ENCODE measurements at regions not wholly inside any gene's neighbourhood (a gene's known extent, or its start where the extent isn't known, plus 50 kb on each side); places are given as distances from the start of the nearest gene placed in this dataset.
A peak's percentile ranks its signal among the peaks of the same experiment; 100 is the strongest.

DNA sequence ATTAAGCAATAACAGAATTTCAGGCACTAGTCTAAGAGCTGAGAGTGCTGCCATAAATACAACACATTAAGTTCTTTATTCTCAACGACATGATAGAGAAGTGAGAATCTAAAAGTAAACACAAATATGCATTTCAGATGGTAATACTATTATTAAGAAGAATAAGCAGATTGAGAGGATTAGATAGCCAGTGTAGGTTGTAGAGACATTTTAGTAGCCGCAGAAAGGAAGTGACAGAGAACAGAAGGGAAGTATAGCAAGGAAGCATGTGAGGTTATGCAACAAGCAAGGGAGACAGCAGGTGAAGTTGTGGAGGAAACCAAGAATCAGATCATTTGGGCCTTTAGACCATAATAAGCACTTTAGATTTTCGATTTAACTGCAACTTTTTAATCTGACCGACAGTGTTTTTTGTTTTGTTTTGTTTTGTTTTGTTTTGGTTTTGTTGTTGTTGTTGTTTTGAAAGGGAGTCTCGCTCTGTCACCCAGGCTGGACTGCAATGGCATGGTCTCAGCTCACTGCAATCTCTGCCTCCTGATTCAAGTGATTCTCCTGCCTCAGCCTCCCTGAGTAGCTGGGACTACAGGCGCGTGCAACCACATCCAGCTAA is 737.0 kb upstream of the ADGRB3 start:
- H3K36me3 ChIP-seq, result no peaks in the 10 kb centered on the region
- TF ChIP-seq Cebpa-rat (IDR thresholded peaks at IDR 0.05), result no peak
- H3K9ac ChIP-seq, result no peak overlapping the region
- peak overlapping the region in 9 of 11 experiments; percentile 17 to 56 (median 30); a peak in 15 of 22 replicates for H3K4me2 ChIP-seq
- H3K9me3 ChIP-seq (replicated peaks in 1 of 11), result peaks cover 0 to 15% (median 8%) of the 10 kb centered on the region in 11 experiments; a peak in 16 of 22 replicates
- H3K4me1 ChIP-seq, result peaks cover 0 to 25% (median 14%) of the 10 kb centered on the region in 10 experiments; a peak in 16 of 20 replicates
- H3K4me3 ChIP-seq, result no peak overlapping the region
- no peaks in the 10 kb centered on the region for H3K27me3 ChIP-seq
- H4K20me1 ChIP-seq, result no peaks in the 10 kb centered on the region
- peak overlapping the region in 3 of 11 experiments; percentile 16 to 25 (median 23); a peak in 4 of 22 replicates for H3K27ac ChIP-seq

- no peaks in the 10 kb centered on the region for H3K27me3 ChIP-seq
- no peaks in the 10 kb centered on the region for H3K36me3 ChIP-seq
- H4K20me1 ChIP-seq, result no peaks in the 10 kb centered on the region
- TF ChIP-seq Cebpa-rat (IDR thresholded peaks at IDR 0.05), result no peak
- H3K27ac ChIP-seq, result peak overlapping the region in 4 of 11 experiments; percentile 15 to 51 (median 26); a peak in 5 of 22 replicates
- H3K4me3 ChIP-seq, result no peak overlapping the region
- H3K4me2 ChIP-seq, result peak overlapping the region in 6 of 11 experiments; percentile 7 to 50 (median 16); a peak in 4 of 22 replicates
- H3K9ac ChIP-seq, result no peak overlapping the region
- peaks cover 0 to 25% (median 14%) of the 10 kb centered on the region in 10 experiments; a peak in 16 of 20 replicates for H3K4me1 ChIP-seq
- H3K9me3 ChIP-seq (replicated peaks in 1 of 11), result peaks cover 0 to 15% (median 8%) of the 10 kb centered on the region in 11 experiments; a peak in 16 of 22 replicates
Measured at GRCh38 chr6:67896476-67896875, 738.6 kb upstream of the ADGRB3 start.

DNA sequence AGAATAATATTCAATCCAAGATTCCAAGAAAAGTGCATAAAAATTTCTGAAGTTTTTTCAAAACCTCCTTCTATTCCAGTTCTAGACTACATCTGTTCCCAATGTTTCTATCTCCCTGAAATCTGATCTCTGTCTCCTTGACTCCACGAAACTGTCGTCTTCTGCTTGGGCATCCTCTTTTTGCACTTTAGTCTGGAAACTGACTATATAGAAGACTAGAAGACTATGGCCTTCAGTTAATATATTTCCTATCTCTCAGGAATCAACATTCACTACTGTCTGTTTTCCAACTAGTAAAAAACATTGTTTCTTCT is 745.4 kb upstream of the ADGRB3 start:
- TF ChIP-seq Cebpa-rat (IDR thresholded peaks at IDR 0.05), result no peak
- Histone ChIP-seq H3K27me3 (no peaks in the 10 kb centered on the region; a peak in 1 of 22 replicates), H4K20me1 (no peaks in the 10 kb centered on the region), H3K9ac (peak overlapping the region in 8 of 11 experiments; percentile 25 to 74 (median 64); a peak in 9 of 22 replicates), H3K9me3 (replicated peaks in 1 of 11) (peaks cover 44 to 61% (median 47%) of the 10 kb centered on the region in 11 experiments), H3K4me2 (peak overlapping the region in 10 of 11 experiments; percentile 45 to 81 (median 62); a peak in 13 of 22 replicates), H3K36me3 (peaks cover 0 to 43% (median 31%) of the 10 kb centered on the region in 11 experiments; a peak in 18 of 22 replicates), H3K4me1 (peaks cover 19 to 39% (median 33%) of the 10 kb centered on the region in 10 experiments), H3K4me3 (no peak overlapping the region), H3K27ac (peak overlapping the region in 10 of 11 experiments; percentile 65 to 94 (median 83); a peak in 20 of 22 replicates)

GRCh38 chr6:67888886-67889681 is 746.0 kb upstream of the ADGRB3 start:
- peak in 7 of 11 experiments; percentile 25 to 83 (median 62); a peak in 9 of 22 replicates for TF ChIP-seq Cebpa-rat (IDR thresholded peaks at IDR 0.05)
- Histone ChIP-seq H4K20me1 (no peaks in the 10 kb centered on the region), H3K4me3 (peak overlapping the region in 8 of 10 experiments; percentile 4 to 55 (median 46); a peak in 14 of 20 replicates), H3K27me3 (no peaks in the 10 kb centered on the region; a peak in 1 of 22 replicates), H3K9ac (peak overlapping the region in 9 of 11 experiments; percentile 53 to 76 (median 68); a peak in 15 of 22 replicates), H3K27ac (peak overlapping the region in 10 of 11 experiments; percentile 65 to 94 (median 83); a peak in 21 of 22 replicates), H3K36me3 (peaks cover 0 to 49% (median 36%) of the 10 kb centered on the region in 11 experiments; a peak in 21 of 22 replicates), H3K4me2 (peak overlapping the region; percentile 45 to 81 (median 63)), H3K9me3 (replicated peaks in 1 of 11) (peaks cover 50 to 64% (median 53%) of the 10 kb centered on the region in 11 experiments), H3K4me1 (peaks cover 19 to 39% (median 33%) of the 10 kb centered on the region in 10 experiments)

- TF ChIP-seq Cebpa-rat (IDR thresholded peaks at IDR 0.05), result no peak
- Histone ChIP-seq H3K4me2 (peak overlapping the region; percentile 45 to 81 (median 63)), H3K9ac (peak overlapping the region in 9 of 11 experiments; percentile 53 to 76 (median 68); a peak in 15 of 22 replicates), H3K4me1 (peaks cover 19 to 39% (median 33%) of the 10 kb centered on the region in 10 experiments), H3K4me3 (peak overlapping the region in 9 of 10 experiments; percentile 4 to 55 (median 46); a peak in 15 of 20 replicates), H3K27me3 (no peaks in the 10 kb centered on the region; a peak in 1 of 22 replicates), H3K27ac (peak overlapping the region in 10 of 11 experiments; percentile 65 to 94 (median 83); a peak in 21 of 22 replicates), H3K36me3 (peaks cover 0 to 54% (median 42%) of the 10 kb centered on the region in 11 experiments; a peak in 21 of 22 replicates), H3K9me3 (replicated peaks in 1 of 11) (peaks cover 55 to 70% (median 59%) of the 10 kb centered on the region in 11 experiments), H4K20me1 (no peaks in the 10 kb centered on the region)
Measured at GRCh38 chr6:67888546-67888885, 746.6 kb upstream of the ADGRB3 start.

DNA sequence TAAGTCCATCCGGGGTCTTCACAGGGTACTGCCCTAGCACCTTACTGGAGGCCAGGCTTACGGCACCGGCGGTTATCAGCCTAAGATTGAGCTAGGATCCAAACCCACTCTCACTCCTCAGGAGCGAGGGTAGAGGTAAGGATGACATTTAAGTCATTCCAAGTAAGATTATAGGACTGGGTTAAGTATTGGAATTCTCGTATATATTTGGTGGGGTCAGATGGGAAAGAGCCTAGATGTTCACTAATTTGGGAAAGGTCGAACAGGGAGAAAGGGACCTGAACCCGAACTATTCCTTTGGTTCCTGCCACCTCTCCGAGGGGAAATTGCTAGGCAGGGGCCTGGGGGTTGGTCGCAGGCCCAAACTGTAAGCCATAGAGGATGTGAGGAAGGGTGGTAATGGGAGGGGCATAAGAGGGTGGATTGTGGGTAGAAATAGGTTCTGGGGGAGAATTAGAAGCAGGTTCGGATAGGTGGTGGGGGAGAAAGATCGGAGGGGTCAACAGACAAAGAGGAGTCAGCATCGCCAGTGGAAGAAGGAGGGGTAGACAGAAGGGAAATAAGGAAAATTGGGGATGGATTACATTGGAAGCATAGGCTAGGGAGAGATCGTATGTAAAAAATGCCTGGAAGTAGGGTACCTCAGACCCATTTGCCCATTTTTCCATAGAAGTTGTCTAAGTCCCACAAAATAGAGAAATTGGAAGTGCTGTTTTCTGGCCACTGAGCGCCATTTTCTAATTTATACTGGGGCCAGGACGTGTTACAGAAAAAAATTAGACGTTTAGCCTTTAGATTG is 747.1 kb upstream of the ADGRB3 start:
- peak overlapping the region; percentile 45 to 81 (median 63); a peak in 21 of 22 replicates for H3K4me2 ChIP-seq
- peak overlapping the region in 9 of 11 experiments; percentile 53 to 76 (median 68); a peak in 14 of 22 replicates for H3K9ac ChIP-seq
- H3K27me3 ChIP-seq, result no peaks in the 10 kb centered on the region; a peak in 1 of 22 replicates
- H3K4me3 ChIP-seq, result peak overlapping the region in 9 of 10 experiments; percentile 4 to 55 (median 46); a peak in 16 of 20 replicates
- H3K9me3 ChIP-seq (replicated peaks in 1 of 11), result peaks cover 61 to 76% (median 64%) of the 10 kb centered on the region in 11 experiments
- no peak for TF ChIP-seq Cebpa-rat (IDR thresholded peaks at IDR 0.05)
- peak overlapping the region in 10 of 11 experiments; percentile 65 to 94 (median 83); a peak in 21 of 22 replicates for H3K27ac ChIP-seq
- H3K4me1 ChIP-seq, result peaks cover 19 to 39% (median 33%) of the 10 kb centered on the region in 10 experiments
- no peaks in the 10 kb centered on the region for H4K20me1 ChIP-seq
- H3K36me3 ChIP-seq, result peaks cover 4 to 60% (median 48%) of the 10 kb centered on the region in 11 experiments

DNA sequence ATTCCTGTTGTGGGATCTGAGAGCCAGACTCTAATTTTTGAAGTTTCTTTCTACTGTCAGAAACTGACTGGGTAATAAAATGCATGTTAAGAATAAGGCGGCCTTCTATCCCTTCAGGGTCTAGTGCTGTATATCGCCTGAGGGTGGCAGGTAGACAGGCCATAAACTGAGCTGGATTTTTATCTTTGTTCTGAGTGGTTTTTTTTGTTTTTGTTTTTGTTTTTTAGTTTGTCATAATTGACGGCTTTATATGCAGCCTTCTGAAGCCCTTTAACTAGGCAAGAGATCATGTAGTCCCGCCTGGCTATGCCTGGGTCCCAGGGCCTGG is 747.7 kb upstream of the ADGRB3 start:
- Histone ChIP-seq H3K4me3 (peak overlapping the region in 8 of 10 experiments; percentile 32 to 55 (median 46); a peak in 15 of 20 replicates), H3K4me1 (peaks cover 19 to 39% (median 33%) of the 10 kb centered on the region in 10 experiments), H3K27me3 (no peaks in the 10 kb centered on the region; a peak in 1 of 22 replicates), H3K36me3 (peaks cover 4 to 66% (median 53%) of the 10 kb centered on the region in 11 experiments), H3K9ac (peak overlapping the region in 6 of 11 experiments; percentile 53 to 76 (median 71); a peak in 7 of 22 replicates), H3K27ac (peak overlapping the region in 10 of 11 experiments; percentile 65 to 94 (median 83); a peak in 18 of 22 replicates), H3K9me3 (replicated peaks in 1 of 11) (peaks cover 67 to 81% (median 70%) of the 10 kb centered on the region in 11 experiments), H4K20me1 (no peaks in the 10 kb centered on the region), H3K4me2 (peak overlapping the region in 9 of 11 experiments; percentile 45 to 76 (median 63); a peak in 11 of 22 replicates)
- TF ChIP-seq Cebpa-rat (IDR thresholded peaks at IDR 0.05), result no peak
